T-helper 17 cell (primary cell): ENCODE measurements at regions not wholly inside any gene's neighbourhood (a gene's known extent, or its start where the extent isn't known, plus 50 kb on each side); places are given as distances from the start of the nearest gene placed in this dataset.

Experiments
- ATAC-seq: fragments of 150-1000 bp; cut with Tn5 transposase; 2 replicates; pipeline ENCODE4 v1.10.0; 2021; ENCODE audit warnings: mild to moderate bottlenecking, moderate library complexity
- DNase-seq, 3 donors: peaks; one replicate each; pipeline versions ENCODE4 v3.0.0 to v3.0.0-alpha.2; 2020 to 2021
- H3K9me3 ChIP-seq: one replicate; pipeline ENCODE4 v1.7.0; 2013; ENCODE audit warnings: low read length, mild to moderate bottlenecking; ENCODE audit not compliant: control insufficient read depth, poor library complexity, severe bottlenecking
- H3K27ac Mint-ChIP-seq: one replicate; pipeline ENCODE4 v1.8.0; 2022; ENCODE audit warnings: mild to moderate bottlenecking, moderate library complexity, mixed read lengths
- H3K27me3 Mint-ChIP-seq: one replicate; pipeline ENCODE4 v1.8.0; 2022; ENCODE audit warnings: mixed read lengths
- H3K36me3 Mint-ChIP-seq: one replicate; pipeline ENCODE4 v1.8.0; 2022; ENCODE audit warnings: low read depth, mixed read lengths
- H3K4me1 Mint-ChIP-seq: one replicate; pipeline ENCODE4 v1.8.0; 2022; ENCODE audit warnings: mild to moderate bottlenecking, mixed read lengths
- H3K4me3 Mint-ChIP-seq: one replicate; pipeline ENCODE4 v1.8.0; 2022; ENCODE audit warnings: mild to moderate bottlenecking, moderate library complexity, mixed read lengths

DNA sequence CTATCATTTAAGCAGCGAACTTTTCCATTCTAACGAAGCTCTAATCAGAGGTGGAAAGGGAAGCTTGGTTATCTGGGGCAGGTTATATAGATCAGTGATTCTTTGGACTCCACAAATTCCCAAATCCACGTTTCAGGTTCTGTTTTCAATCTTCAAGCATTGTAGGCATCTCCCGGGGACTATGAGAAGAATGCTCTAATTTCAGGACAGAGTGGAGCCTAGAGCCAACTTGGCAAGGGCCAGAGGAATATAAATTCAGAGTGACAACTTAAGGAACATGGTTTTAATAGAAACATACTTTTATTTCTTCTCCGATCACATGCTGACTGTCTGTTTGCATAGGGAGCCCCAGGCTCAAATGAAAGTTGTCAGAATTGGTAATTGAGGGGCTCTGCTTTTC, 514.0 kb upstream of the KLF4 start:
- H3K9me3 ChIP-seq: no peaks in the 10 kb centered on the region
- DNase-seq (no peak), ATAC-seq (no peak)
- H3K27me3 Mint-ChIP-seq: no peaks in the 10 kb centered on the region
- H3K4me3 Mint-ChIP-seq: no peak overlapping the region
- H3K27ac Mint-ChIP-seq: no peak overlapping the region
- no peaks in the 10 kb centered on the region for H3K4me1 Mint-ChIP-seq
- no peaks in the 10 kb centered on the region for H3K36me3 Mint-ChIP-seq

DNA sequence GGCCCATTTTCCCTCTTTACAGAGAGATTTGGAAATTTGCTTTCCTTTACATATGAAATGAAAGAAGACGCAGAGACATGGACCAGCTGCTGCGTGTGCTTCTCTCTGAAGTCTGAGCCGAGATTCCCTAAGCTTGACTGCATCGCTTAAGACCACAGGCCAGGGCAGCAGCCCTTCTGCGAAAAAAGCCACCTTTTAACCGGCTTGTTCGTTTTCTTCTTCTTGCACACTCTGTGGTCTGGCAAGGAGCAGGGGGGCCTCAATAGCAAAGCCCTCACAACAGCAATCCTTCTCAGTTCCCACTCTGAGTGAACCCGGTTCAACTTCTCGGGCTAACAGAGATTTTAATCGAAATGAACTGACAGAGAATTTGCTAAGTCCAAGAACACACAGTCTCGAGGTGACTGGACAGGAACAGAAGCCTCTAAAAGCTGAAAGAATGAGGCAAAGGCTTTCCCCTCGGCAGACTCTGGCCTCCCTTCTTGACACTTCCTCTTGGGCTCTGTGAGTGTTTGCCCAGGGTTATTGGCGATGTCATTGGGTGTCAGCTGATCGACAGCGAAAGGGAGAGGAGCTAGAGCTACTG, 512.9 kb upstream of the KLF4 start:
- H3K4me1 Mint-ChIP-seq: no peaks in the 10 kb centered on the region
- DNase-seq (no peak), ATAC-seq (no peak)
- H3K4me3 Mint-ChIP-seq: no peak overlapping the region
- H3K9me3 ChIP-seq: no peaks in the 10 kb centered on the region
- no peak overlapping the region for H3K27ac Mint-ChIP-seq
- no peaks in the 10 kb centered on the region for H3K27me3 Mint-ChIP-seq
- no peaks in the 10 kb centered on the region for H3K36me3 Mint-ChIP-seq

DNA sequence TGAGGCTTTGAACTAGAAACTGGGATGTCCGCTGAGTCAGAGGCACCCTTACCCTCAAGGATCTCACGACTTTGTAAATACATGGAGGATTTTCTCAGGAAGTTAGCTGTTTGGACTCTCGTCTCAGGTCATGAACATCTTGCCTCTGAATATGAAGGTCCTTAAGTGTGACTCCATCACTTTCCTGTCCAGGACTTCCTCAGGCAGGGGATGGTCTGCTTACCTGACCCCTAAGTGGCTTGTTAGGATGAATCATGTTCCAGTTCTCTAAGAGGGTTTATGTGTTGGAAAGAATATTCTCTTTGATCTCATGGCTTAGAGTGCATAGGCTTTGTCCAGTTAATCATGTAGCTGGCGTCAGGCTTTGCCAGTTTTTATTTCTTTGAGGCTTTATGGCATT, 511.7 kb upstream of the KLF4 start:
- DNase-seq (no peak), ATAC-seq (no peak)
- Mint-ChIP-seq H3K27ac (no peak overlapping the region), H3K27me3 (no peaks in the 10 kb centered on the region), H3K4me3 (no peak overlapping the region), H3K4me1 (no peaks in the 10 kb centered on the region), H3K36me3 (no peaks in the 10 kb centered on the region)
- H3K9me3 ChIP-seq: no peaks in the 10 kb centered on the region

DNA sequence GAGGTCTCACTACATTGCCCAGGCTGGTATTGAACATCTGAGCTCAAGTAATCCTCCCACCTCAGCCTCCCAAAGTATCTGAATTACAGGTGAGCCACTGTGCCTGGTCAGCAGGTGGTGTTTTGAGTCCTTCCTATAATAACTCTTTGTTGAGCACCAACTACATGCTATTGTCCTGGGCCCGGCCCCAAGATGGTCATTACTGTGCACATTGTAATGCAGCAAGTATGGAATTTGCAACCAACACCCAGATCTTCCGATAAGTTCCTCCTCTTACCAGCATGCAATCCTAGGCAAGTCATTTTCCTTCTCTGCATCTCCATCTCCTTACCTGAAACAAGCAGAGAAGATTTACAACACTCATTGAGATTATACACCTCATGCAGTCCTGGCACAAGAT, 510.3 kb upstream of the KLF4 start:
- Mint-ChIP-seq H3K27ac (no peak overlapping the region), H3K36me3 (no peaks in the 10 kb centered on the region), H3K27me3 (no peaks in the 10 kb centered on the region), H3K4me3 (no peak overlapping the region), H3K4me1 (no peaks in the 10 kb centered on the region)
- no peaks in the 10 kb centered on the region for H3K9me3 ChIP-seq
- ATAC-seq: no peak
- DNase-seq: no peak

DNA sequence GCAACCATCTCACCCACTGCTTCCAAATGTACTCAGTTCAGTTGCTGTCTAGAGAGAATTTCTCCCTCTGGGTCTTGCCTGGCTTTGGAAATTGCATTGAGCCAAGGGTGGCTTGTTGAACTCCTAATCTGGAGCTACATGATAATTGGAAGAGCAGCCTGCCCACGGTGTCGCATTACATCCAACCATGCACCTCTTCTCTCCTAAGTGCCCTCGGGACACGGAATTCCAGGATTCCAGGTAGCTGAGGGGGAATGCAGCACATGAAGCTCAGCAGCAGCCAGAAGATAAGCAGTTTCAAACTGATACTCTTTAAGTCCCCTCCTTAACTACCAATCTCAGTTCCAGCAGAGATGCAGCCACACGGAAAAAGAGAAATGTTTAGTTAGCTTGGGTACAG, 509.4 kb upstream of the KLF4 start:
- no peak for DNase-seq
- Mint-ChIP-seq H3K27ac (no peak overlapping the region), H3K27me3 (no peaks in the 10 kb centered on the region), H3K4me3 (no peak overlapping the region), H3K36me3 (no peaks in the 10 kb centered on the region), H3K4me1 (no peaks in the 10 kb centered on the region)
- no peaks in the 10 kb centered on the region for H3K9me3 ChIP-seq
- no peak for ATAC-seq

DNA sequence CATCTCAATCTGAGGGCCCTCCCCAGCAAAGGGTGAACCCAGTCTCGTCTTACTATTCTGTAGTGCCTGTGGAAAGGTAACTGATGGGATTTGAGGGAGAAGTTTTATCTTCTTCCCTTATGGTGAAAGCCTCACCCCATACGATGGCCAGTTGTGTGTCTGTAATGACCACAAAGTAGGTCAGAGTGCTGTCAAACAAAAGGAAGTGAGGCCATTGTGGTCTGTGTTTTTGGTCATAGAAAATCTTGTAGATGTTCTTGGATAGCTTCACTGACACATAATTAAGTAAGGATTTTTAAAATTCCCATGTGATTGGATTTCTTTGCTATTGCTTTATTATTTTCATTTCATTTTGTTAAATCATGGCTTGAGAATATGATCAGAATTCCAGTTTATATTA, 505.1 kb upstream of the KLF4 start:
- Mint-ChIP-seq H3K4me1 (no peaks in the 10 kb centered on the region), H3K27ac (no peak overlapping the region), H3K36me3 (no peaks in the 10 kb centered on the region), H3K27me3 (no peaks in the 10 kb centered on the region), H3K4me3 (no peak overlapping the region)
- no peak for DNase-seq
- H3K9me3 ChIP-seq: no peaks in the 10 kb centered on the region
- no peak for ATAC-seq

DNA sequence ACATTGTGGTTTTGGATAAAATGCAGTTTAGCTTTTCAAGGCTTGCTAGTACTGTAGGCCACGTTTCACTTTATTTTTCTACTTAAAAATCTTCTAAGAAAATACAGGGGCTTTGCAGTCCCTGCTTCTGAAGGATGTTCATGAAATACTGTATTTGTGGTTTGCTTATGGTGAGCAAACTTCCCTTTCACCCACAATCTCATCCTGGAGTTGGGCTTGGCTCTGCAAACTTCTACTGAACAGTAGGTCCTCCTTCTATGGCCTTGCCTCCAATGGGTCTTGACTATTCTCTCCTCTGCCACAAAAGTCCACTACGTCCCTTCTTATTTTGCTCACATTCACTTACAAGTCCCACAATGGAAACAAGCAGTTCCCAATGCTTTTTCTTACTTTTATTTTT, 502.7 kb upstream of the KLF4 start:
- no peaks in the 10 kb centered on the region for H3K36me3 Mint-ChIP-seq
- no peaks in the 10 kb centered on the region for H3K9me3 ChIP-seq
- no peaks in the 10 kb centered on the region for H3K27me3 Mint-ChIP-seq
- no peak overlapping the region for H3K27ac Mint-ChIP-seq
- no peak overlapping the region for H3K4me3 Mint-ChIP-seq
- no peaks in the 10 kb centered on the region for H3K4me1 Mint-ChIP-seq
- DNase-seq (no peak), ATAC-seq (no peak)

DNA sequence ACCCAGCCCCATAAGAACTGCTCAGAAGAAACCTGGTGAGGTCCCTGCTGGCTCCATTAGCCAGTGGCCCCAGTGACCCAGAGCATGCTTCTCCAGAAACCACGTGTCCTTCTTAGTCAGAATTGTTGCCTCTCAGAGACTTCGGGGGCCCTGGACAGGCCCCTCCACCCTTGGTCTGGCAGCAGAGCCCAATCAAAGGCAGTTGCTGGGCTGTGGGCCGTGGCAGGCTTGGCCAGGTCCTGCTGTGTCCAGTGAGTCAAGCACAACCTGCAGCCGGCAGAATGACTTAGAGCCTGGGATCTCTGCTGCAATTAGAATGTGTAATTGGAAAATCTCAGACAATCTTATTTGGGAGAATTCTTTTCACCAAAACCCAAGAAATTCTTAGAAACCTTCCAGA, 502.0 kb upstream of the KLF4 start:
- no peaks in the 10 kb centered on the region for H3K27me3 Mint-ChIP-seq
- H3K9me3 ChIP-seq: no peaks in the 10 kb centered on the region
- no peak for DNase-seq
- H3K4me1 Mint-ChIP-seq: no peaks in the 10 kb centered on the region
- no peak overlapping the region for H3K27ac Mint-ChIP-seq
- no peak overlapping the region for H3K4me3 Mint-ChIP-seq
- H3K36me3 Mint-ChIP-seq: no peaks in the 10 kb centered on the region
- no peak for ATAC-seq

DNA sequence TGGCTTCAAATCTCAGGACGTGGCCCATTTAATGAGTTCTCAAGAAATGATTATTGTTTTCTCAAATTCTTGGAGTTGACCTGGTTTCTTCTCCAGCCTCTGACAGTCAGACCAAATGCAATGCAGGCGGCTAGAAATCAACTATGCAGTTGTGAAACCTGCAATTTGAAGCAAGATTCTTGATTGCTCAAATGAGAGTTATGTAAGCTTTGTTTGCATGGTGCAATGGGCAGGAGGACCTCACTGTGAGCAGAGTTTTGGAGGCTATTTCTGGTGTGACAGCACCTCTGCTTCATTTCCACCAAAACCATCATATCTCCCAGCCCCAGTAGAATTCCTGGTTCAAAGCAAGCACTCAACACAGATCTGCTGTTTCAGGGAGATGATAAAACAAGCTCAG, 500.0 kb upstream of the KLF4 start:
- no peak for ATAC-seq

DNA sequence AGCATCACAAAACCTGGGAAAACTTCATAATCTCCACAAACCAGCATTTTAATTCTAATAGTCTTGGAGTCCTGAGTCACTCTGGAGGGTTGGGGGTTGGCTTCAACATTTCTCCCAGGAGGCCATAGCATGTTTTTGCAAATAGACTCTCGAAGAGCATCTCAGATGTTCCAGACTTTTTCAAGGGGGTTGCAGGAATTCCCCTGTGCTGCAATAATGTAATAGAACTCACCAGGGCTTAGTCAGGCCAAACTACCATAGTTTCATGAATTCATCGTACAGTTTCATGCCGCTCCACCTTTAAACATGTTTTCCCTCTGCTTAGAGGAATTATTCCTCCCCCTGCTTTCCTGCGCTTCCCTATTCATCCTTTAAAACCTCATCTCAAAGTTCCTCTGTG, 499.5 kb upstream of the KLF4 start:
- Mint-ChIP-seq H3K4me3 (no peak overlapping the region), H3K27me3 (no peaks in the 10 kb centered on the region), H3K27ac (no peak overlapping the region), H3K4me1 (no peaks in the 10 kb centered on the region), H3K36me3 (no peaks in the 10 kb centered on the region)
- DNase-seq: no peak
- ATAC-seq: no peak
- H3K9me3 ChIP-seq: no peaks in the 10 kb centered on the region

More for the DNA sequence above, 500.0 kb upstream of the KLF4 start:
- Mint-ChIP-seq H3K36me3 (no peaks in the 10 kb centered on the region), H3K27ac (no peak overlapping the region), H3K27me3 (no peaks in the 10 kb centered on the region), H3K4me3 (no peak overlapping the region), H3K4me1 (no peaks in the 10 kb centered on the region)
- H3K9me3 ChIP-seq: no peaks in the 10 kb centered on the region
- no peak for DNase-seq

DNA sequence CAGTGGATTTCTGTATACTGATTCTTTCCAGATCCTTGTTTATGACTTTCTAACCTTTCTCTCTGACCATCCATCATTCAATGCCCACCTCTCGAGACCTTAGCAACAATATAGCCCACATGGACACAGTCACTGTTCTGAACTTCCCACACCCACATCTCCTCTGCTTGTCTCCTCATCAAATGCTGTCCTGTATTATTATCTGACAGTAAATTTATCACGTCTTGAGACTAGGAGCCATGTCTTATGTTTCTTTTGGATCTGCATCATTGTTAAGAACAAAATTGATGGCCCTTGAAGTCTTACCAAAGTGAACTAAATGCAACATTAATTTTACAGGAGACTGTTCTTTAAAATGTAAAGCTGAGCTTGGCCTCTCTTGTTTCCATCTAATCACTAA, 495.4 kb upstream of the KLF4 start:
- no peaks in the 10 kb centered on the region for H3K9me3 ChIP-seq
- Mint-ChIP-seq H3K4me1 (no peaks in the 10 kb centered on the region), H3K4me3 (no peak overlapping the region), H3K27ac (no peak overlapping the region), H3K27me3 (no peaks in the 10 kb centered on the region), H3K36me3 (no peaks in the 10 kb centered on the region)
- no peak for DNase-seq
- ATAC-seq: no peak

DNA sequence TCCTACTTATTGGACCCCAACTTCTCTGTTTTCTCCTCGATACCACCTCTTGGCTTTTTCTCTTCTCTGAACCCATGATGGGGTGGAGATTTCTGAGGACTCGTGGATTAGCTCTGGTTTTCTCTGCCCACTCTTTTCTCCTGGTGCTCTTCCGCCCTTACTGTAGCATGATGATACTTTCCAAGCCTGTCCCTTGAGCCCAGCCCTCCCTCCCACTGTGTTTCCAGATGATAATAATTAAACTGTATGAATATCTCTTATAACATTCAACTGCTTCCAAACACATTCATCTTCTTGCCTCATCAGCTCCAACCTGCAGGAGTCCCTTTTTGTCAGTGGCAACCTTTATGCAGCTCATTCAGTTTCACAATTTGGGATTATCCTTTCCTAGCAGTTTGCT, 494.2 kb upstream of the KLF4 start:
- H3K27me3 Mint-ChIP-seq: no peaks in the 10 kb centered on the region
- H3K27ac Mint-ChIP-seq: no peak overlapping the region
- no peaks in the 10 kb centered on the region for H3K4me1 Mint-ChIP-seq
- no peak overlapping the region for H3K4me3 Mint-ChIP-seq
- H3K9me3 ChIP-seq: no peaks in the 10 kb centered on the region
- no peaks in the 10 kb centered on the region for H3K36me3 Mint-ChIP-seq
- DNase-seq (no peak), ATAC-seq (no peak)

DNA sequence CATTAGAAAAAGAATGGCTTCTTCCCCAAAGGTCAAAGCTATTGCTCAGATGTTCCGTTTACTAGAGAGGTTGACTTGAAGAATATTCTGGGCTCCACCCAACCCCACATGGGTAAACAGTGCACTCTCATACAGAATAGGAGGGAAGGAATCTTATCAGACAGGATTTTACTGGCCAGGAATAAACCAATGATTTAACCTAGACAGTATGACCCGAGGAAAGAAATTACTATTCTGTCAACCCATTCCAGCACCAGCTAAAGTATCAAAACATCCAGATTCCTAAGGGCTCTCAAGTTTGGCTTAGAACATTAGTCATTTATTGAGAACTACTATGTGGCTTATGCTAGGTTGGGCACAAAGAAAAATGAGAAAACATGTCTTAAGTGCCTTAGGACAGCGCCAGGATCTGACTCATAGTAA, 493.6 kb upstream of the KLF4 start:
- no peaks in the 10 kb centered on the region for H3K27me3 Mint-ChIP-seq
- no peak overlapping the region for H3K4me3 Mint-ChIP-seq
- no peak overlapping the region for H3K27ac Mint-ChIP-seq
- no peaks in the 10 kb centered on the region for H3K4me1 Mint-ChIP-seq
- no peaks in the 10 kb centered on the region for H3K9me3 ChIP-seq
- no peak for DNase-seq
- H3K36me3 Mint-ChIP-seq: no peaks in the 10 kb centered on the region
- no peak for ATAC-seq

DNA sequence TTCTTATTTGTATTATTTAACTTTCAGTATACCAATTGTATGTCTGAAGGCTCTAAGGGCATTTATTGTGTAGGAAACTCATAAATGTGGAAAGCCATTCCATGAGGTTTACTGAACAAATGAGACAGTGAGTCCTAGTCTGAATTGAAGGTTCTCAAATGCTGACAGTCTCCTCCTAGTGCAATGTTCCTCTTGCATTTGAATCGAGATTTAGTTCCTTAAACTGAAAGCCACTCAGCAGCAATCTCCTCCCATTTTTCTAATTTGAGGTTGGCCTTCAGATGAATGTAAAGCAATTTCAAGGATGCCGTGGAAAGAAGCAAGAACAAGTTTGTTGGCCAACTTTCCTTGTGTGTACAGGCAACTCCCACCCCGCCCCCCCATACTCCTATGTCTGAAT, 493.2 kb upstream of the KLF4 start:
- Mint-ChIP-seq H3K36me3 (no peaks in the 10 kb centered on the region), H3K27me3 (no peaks in the 10 kb centered on the region), H3K4me1 (no peaks in the 10 kb centered on the region), H3K27ac (no peak overlapping the region), H3K4me3 (no peak overlapping the region)
- DNase-seq (no peak), ATAC-seq (no peak)
- H3K9me3 ChIP-seq: no peaks in the 10 kb centered on the region

DNA sequence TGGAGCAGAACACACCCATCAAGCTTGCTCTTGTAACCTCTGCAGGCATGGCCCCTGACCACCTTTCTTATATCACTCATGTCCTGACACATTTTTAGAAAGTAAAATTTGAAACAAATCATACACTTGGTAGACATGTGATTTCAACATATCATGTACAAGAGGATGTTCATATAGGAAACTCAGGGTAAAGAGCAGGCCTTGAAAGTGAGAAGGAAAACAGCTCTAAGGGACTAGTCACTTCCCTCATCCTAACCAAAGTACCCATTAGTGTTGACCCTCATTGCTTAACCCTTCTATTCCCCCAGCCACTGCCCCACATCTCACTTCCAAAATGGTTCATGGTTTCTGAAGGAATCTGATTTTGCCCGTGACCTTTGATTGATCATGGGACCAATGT, 492.4 kb upstream of the KLF4 start:
- no peak overlapping the region for H3K27ac Mint-ChIP-seq
- H3K9me3 ChIP-seq: no peaks in the 10 kb centered on the region
- DNase-seq (no peak), ATAC-seq (no peak)
- H3K27me3 Mint-ChIP-seq: no peaks in the 10 kb centered on the region
- H3K4me1 Mint-ChIP-seq: no peaks in the 10 kb centered on the region
- H3K36me3 Mint-ChIP-seq: no peaks in the 10 kb centered on the region
- no peak overlapping the region for H3K4me3 Mint-ChIP-seq
